ENCODE measurements at regions not wholly inside any gene's neighbourhood (a gene's known extent, or its start where the extent isn't known, plus 50 kb on each side); places are given as distances from the start of the nearest gene placed in this dataset.
"Not testable (repeated sequence)": the region's sequence is repeated elsewhere in the genome, so short reads cannot be mapped to it uniquely, and the experiment has no call there.

DNA sequence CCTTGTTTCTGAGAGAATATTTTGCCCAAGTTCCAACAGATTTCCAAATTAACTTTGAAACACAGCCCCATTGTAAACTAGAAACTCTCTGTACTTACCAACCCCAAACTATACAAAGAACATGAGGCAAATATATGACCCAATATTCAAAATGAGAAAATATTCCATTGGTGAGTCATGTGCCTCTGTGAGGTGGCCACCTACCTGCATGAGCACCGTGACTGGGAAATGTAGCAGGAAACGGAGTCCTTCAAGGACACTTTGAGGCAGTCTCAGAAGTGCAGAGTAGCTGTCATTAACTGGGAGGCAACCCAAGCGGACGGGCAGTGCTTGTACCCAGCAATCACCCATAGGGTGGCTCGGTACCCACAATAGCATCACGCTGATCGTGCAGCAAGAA lies 335.5 kb upstream of the NOX3 start:
- no peak for DNase-seq

DNA sequence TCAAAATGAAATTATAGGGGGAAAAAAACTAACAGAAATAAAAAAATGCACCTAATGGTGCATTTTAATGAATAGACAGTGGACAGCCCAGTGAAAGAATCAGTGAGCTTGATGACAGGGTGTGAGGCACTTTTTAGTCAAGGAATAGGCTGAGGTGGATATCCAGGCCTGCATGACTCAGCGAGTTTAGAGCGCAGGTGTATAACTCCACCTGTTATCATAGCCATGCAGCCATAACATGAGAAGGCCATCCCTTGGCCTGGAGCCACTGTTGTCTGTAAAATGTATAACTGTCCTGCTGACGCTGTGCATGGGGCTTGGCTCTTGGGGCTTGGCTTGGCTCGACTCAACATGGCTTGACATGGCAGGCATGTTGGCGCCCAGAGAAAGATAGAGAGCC lies 331.5 kb upstream of the NOX3 start:
- DNase-seq, result no peak

DNA sequence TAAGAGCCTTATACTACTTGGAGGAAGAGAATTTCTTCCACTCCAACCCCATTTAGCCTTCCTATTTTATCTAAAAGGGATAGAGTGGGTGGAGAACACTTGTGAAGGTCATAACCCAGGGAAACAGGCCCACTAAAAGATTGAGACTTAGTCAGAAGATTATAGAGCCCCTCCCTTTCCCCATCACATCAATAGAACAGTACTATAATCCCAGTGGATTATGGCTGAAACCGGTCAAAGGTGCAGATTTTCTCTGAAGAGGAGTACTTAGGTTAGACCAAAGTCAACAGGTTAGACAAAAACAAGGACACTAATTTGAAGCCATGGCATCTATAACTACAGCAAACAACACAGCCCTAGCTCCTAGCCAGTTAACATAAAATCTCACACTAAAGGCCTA lies 330.9 kb upstream of the NOX3 start:
- DNase-seq, result no peak

DNA sequence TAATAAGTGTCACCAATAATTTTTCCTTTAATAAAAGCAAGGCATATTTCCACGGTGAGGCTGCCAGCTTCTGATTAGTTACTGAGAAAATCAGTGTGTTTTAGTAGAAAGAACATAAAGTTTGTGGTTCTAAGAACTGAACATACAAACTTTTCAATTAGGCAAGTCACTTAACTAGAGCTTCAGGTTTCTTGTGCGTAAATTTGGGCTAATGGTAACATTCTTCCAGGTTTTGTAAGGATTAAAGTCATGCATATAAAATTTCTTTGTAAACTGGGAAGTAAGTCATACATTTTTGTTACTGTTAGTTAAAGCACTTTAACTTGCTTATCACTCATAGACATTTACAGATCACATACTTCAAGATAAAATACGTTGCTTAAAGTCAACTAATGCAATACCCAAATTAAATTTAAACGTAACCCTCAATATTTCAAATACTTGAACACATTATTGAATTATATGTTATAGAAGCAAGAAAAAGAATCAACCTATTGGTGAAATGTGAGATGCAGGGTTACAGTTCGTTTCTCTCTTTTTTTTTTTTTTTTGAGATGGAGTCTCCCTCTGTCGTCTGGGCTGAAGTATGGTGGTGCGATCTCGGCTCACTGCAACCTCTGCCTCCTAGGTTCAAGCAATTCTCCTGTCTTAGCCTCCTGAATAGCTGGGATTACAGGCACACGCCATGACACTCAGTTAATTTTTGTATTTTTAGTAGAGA lies 327.3 kb upstream of the NOX3 start:
- DNase-seq, result no peak

DNA sequence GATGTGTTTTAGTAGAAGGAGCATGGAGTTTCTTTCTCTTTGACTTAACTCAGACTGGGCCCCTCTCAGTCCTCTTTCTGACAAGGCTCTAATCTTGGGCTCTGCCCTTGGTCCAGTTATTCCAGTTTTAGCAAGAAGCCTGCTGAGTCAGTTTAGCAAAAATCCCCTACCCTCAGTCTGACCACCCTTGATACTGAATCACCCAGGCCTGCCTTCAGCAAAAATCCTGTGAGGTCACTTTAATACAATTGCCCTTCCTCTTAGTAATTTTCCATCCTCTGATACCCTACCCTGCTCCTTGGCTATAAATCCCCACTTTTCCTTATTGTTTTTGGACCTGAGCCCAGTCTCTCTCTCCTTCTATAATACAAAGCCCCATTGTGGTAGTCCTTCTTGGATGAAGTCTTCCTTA lies 326.7 kb upstream of the NOX3 start:
- no peak for DNase-seq

DNA sequence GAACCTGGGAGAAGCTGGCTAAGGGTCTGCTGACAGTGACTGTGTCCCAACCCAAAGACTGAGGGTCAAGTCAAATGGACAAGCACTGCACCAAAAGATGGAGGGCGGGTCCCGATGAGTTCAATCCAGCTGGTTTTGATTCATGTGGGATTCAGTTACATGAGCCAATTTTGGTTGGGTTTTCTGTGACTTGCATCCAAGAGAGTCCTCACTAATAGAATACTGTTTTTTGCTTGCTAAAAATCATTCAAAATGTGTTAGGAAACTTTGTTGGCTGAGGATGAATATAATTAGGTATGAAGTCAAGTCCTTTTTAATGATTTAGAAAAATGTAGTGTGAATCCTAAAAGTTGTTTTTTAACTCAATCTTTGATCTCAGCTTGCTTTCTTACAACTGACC lies 323.8 kb upstream of the NOX3 start:
- no peak for DNase-seq

DNA sequence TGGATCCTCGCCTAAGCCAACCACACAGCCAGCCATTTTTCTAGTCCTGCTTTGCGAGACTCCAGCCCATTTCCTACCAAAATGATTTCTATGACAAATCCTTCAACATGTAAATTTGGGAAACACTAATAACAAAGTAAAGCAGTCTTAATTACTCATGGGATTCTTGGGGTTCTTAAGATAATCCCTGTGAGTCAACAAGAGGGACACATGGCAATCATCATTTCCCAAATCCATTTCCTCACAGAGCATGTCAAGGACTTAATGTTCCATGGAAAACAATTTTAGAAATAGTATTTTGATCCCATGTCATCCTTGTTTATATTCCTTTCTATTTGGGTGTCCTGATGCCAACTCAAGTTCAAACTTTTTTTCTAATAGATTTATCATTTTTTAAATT lies 322.7 kb upstream of the NOX3 start:
- DNase-seq, result no peak

DNA sequence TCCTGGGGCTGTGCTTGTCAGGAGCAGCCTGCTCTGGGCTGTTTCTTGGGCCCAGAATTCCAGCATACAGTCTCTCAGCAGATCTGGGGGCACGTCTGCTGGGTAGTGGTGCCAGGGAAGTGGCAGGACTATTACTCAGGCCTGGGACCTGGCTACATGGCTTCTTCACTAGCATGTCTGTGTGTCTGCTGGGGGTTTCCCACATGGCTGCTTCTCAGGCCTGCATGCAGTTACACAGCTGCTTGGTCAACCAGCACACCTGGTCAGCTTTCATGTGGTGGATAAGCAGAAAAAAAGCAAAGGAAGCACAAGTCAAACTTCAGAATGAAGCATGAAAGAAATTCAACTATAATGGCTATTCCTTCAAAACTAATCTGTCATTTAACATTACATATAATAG lies 316.2 kb upstream of the NOX3 start:
- no peak for DNase-seq

DNA sequence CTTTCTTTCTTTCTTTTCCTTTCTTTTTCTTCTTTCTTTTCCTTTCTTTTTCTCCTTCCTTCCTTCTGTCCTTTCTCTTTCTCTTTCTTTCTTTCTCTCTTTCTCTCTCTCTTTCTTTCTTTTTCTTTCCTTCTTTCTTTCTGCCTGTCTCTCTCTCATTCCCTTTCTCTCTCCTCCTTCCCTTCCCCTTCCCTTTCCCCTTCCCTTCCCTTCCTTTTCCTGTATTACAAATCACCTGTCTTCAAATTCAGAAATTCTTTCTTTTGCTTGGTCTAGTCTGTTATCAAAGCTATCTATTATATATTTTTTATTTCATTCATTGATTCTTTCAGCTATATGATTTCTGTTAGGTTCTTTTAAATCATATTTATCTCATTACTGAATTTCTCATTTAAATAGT lies 315.2 kb upstream of the NOX3 start:
- no peak for DNase-seq

DNA sequence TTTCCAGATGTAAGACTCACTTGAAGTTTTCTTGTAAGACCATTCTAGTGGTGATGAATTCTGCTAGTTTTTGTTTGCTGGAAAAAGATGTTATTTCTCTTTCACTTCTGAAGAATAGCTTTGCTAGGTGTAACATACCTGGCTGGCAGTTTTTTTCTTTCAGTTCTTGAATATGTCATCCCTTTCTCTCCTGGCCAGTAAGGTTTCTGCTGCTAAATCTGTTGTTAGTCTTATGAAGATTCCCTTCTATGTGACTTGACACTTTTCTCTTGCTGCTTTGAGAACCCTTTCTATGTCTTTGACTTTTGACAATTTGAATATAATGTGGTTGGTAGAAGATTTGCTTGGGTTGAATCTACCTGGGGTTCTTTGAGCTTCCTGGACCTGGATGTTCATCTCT lies 314.7 kb upstream of the NOX3 start:
- no peak for DNase-seq

DNA sequence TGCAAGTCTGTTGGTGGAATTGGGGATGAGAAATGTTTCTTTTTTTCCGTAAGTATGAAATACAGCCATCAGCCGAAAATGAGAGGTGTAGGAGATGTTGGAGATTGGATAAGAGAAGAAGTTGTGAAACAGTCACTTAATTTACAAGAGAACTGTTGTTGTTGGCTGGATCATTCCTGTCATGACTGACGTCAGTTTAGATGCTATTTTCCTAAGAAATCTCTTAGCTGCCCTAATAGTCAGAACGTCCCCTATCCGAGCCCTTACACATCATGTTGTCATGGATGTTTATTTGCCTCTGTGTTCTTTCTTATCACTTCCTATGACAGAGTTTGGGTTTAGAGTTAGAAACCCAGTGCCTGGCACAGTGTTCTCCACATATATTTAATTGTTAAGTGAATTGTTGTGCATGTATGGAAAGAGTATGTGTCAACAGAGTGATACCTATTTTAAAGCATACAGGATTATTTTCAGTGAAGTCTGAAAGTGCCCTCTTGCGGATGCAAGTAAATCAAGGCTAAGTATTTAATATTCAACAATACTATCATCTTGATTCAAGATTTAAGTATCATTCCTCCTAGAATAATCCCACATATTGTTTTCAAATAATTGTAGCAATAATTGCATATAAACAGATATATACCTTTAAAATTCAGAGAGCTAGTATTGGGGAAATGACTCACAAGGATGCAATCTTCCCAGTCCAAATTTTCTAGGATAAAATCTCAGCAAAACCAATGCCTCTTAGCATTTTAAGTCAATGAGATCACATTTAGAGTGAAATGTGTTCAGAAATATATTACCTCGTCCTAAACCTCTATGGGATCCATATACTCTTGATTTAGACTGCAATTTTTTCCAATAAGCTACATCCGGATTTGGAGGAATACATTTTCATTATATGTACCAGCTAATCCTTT lies 309.9 kb upstream of the NOX3 start:
- no peak for DNase-seq

DNA sequence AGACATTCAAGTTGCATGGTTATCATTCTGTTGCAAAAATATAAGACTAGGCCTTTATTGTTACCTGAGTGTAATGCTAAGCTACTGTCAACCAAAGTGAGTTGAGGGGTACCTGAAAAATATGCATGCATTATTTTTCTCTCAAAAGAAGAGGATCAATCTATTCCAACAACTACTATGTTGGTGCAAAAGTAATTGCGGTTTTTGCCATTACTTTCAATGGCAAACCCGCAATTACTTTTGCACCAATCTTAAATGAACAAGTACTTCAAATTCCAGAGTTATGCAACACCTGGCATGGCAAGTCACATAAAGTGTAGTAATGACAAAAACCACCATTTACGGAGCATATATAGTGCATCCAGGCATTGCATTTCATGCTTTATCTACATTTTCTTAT lies 307.0 kb upstream of the NOX3 start:
- DNase-seq, result no peak

DNA sequence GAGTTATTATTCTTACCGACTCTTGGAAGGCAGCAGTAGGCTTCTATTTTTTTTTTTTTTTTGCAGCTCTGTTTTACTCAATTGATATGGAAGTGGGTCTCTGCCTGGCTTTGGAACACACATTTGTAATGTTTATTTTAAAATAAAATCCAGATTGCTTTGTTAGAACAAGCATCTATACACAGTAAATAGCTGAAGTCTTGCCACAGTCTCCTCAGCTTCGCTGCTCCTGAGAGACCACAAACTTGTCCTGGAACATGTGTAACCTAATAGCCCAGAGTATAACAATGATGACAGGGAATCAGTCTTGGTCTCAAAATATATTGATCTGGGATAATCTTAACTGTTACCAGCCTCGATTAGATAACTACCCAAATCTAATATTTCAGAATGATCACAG lies 299.8 kb upstream of the NOX3 start:
- DNase-seq, result no peak

DNA sequence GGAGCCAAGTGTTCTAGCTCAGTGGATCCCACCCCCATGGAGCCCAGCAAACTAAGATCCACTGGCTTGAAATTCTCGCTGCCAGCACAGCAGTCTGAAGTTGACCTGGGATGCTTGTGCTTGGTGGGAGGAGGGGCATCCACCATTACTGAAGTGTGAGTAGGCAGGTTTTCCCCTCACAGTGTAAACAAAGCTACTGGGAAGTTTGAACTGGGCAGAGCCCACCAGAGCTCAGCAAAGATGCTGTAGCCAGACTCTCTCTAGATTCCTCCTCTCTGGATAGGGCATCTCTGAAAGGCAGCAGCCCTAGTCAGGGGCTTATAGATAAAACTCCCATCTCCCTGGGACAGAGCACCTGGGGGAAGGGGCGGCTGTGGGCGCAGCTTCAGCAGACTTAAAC lies 293.1 kb upstream of the NOX3 start:
- not testable (repeated sequence) for DNase-seq

DNA sequence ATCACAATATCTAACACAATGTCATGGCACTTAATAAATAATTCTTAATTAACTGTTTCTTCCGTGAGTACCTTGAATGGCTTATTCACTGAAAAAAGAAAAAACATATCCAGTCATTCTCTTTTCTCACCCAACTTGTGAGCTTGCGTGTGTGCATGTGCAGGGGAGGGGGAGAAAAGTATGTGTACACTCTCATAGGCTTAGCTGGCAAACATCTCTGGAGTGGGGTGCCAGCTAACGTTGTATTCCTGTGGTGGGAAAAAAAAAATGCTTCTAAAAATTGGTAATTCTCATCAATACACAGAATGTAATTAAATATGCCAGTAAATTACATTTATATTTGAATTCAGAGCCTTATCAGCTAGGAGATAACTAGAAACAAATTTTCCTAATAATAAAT lies 291.9 kb upstream of the NOX3 start:
- no peak for DNase-seq

DNA sequence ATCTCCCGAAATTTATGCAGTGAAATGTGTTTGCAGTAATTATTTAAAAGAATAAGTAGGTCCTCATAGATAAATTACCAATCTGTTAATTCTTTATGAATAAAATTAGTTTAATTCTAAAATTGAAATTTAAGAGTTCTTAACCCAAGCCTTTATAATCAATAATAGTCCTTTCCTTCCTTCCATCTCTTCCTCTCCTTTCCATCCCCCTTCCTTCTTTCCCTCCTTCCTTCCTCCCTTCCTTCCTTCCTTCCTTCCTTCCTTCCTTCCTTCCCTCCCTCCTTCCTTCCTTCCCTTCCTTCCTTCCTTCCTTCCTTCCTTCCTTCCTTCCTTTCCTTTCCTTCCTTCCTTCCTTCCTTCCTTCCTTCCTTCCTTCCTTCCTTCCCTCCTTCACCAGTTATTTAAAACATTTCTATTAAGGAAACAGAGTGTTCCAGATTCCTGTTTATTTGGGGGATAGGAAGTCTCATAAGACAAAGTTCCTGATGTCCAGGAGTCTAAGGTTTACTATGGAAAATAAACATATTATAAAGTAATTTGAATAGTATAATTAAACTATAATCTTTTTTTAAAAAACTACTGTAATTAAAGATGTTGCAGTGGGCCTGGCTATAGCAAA lies 285.3 kb upstream of the NOX3 start:
- DNase-seq, result no peak

DNA sequence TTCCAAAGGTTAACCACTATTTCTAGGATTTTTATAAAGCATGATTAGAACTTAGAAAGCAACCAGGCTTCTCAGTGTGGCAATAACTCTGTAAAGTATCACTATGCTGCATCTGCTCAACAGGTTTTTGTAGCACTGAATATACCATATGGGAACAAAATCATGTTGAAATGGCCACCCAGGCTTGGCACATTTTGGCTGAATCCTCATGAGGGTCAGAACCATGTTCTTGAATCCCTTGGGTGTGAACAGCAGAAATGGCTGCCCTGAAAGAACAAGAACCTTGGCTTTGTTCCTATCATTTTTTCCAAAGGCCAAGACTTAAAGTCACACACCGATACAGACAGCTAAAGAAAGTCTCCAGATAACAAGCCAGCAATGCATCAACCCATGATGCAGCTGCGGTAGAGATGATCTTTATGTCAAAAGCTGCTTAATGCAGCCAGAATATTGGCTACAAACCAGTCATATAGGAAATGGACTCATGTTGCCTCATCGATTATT lies 283.0 kb upstream of the NOX3 start:
- no peak for DNase-seq

DNA sequence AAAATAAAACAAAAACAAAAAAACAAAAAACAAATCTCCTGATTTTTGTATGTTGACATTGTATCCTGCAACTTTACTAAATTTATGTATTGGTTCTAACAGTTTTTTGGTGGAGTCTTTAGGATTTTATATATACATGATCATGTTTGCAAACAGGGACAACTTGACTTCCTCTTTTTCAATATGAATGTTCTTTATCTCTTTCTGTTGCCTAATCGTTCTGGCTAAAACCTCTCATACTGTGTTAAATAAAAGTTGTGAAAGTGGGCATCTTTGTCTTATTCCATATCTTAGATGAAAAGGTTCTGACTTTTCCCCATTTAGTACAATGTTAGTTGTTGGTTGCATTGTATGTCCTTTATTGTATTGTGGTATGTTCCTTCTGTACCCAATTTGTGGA lies 261.7 kb upstream of the NOX3 start:
- no peak for DNase-seq

DNA sequence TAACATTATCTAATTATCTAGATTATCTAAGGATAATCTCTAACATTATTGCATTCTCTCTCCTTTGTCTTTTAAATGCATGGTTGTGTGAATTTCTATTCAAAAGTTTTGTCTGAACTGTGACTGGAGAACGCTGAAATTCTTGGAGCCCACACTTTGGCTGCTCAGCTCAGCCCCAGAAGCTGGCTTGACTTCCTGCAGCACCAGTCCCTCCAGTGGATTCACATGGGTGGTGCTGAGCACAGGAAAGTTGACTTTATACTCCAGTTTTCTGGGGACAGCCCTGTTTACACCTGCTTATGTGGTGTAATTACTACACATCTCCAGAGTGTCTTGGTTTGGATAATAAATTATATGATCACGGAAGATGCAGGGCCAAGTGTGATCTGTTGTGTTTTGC lies 255.1 kb upstream of the NOX3 start:
- no peak for DNase-seq

DNA sequence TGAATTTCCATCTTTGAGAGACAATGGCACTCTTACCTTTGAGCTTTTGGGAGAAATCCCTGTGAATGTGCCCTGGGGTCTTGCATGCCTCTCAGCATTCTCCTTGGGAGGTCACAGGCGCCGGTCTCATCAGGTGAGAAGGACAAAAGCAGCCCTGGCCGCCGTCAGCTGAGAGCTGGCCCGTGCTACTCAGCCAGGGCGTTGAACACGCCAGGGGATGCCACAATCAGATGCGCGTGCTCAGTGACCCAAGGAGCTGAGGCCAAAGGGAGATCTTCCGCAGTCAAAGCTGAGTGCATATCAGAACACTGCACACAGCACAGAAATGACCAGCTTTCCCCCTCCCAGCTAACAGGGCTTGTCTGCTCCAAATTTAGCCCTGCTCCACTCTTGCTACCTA lies 253.6 kb upstream of the NOX3 start:
- DNase-seq, result no peak

DNA sequence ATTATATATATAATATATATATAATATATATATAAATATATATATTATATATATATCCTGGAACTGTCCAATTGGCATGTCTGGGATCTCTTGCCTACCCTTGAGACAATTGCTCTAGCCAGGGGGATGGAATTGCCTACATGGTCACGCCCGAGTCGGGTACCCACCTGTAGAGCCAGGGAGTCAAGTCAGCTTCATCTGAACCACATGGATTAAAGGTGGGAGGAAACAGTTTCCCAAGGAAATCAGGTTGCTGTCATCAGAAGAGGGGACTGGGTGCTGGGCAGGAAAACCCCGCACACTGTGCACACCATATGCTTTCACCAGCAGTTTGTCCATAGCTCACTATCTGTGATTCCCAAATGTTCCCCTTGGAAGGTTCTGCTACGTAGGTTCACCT lies 252.5 kb upstream of the NOX3 start:
- DNase-seq, result no peak

DNA sequence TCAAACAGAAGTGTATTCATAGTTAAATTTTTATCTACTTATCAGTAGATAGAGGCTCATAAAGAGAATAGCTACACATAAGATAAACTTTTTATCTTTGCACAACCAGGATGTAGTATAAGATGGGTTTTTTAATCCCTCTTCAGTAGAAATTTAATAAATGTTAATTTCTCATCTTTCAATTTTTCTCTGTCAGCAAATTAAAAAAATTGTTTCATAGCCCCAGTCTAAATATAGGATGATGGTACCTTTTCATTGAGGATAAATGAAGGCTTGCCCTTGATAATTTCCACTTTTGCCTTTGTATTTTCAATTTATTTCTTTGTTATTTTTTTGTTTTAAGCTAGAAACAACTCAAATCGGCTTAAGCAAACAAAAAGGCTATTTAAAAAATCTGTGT lies 251.2 kb upstream of the NOX3 start:
- DNase-seq, result no peak

DNA sequence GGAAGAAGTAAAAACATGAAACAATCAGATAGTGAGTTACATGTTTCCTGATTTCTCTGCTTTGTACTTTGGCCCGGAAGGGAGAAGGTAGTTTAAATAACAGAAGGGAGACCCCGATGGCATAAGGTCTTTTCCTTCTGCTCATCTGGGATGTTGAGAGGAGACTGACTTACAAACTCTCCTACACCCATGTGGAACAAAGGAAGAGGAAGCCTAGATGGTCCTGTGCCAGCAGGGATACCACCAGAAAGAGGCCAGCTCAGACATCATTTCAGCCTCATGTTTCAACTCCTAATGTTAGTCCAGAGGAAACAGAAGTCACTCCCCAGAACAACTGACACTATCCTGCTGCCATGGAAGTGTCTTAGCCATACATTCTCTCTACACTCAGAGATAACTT lies 250.7 kb upstream of the NOX3 start:
- no peak for DNase-seq

DNA sequence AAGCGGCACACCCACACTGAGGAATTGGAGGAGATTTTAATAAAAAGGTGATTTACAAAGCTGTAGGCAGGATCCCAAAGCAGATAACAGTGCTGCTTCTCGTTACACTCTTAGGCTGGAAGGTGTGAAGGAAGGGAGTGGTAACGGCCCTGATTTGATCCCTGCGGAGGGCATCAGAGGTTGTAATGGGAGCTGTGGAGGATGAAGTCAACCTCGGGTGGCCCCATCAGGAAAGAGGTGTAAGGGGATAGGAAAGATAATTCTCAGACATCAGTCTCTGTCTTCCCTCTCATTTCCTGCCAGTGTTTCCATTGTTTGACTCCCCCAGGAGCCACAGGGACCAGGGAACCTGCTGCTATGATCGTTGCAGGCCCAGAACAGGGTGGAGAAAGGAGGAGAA lies 245.7 kb upstream of the NOX3 start:
- DNase-seq, result no peak

Measured in NCI-H1105 (cell line).